Natural killer cell (primary cell): ENCODE measurements at regions not wholly inside any gene's neighbourhood (a gene's known extent, or its start where the extent isn't known, plus 50 kb on each side); places are given as distances from the start of the nearest gene placed in this dataset.

Source experiments
- ATAC-seq, 3 donors: fragments of 150-1000 bp in 2 of 3; fragments of 200-7000 bp in 1 of 3; cut with Tn5 transposase; 1 replicate in 1 of 3; 2 replicates in 2 of 3; pipeline ENCODE4 v1.10.0; 2021; ENCODE audit warnings: mild to moderate bottlenecking in 2 of 3, moderate library complexity in 2 of 3
- DNase-seq, 2 donors: peaks; one replicate each; pipeline versions ENCODE4 v3.0.0 to v3.0.0-alpha.2; 2013 to 2021; ENCODE audit warnings: mixed read lengths in 1 of 2
- H3K27ac ChIP-seq: one replicate; pipeline ENCODE4 v1.5.1; 2013; ENCODE audit warnings: mild to moderate bottlenecking, low read length
- H3K27me3 ChIP-seq: one replicate; pipeline ENCODE4 v1.6.1; 2013; ENCODE audit warnings: low read length; ENCODE audit not compliant: control insufficient read depth, insufficient read depth
- H3K36me3 ChIP-seq: one replicate; pipeline ENCODE4 v1.6.1; 2013; ENCODE audit warnings: low read length; ENCODE audit not compliant: control insufficient read depth, insufficient read depth
- H3K4me1 ChIP-seq: one replicate; pipeline ENCODE4 v1.6.1; 2013; ENCODE audit warnings: low read length; ENCODE audit not compliant: control insufficient read depth, insufficient read depth
- H3K4me3 ChIP-seq: one replicate; pipeline ENCODE4 v1.5.1; 2013; ENCODE audit warnings: low read length
- H3K9me3 ChIP-seq: one replicate; pipeline ENCODE4 v1.6.1; 2013; ENCODE audit warnings: low read length; ENCODE audit not compliant: control insufficient read depth, insufficient read depth
- H3K27ac Mint-ChIP-seq, 2 donors: one replicate each; pipeline ENCODE4 v1.8.0; 2022; ENCODE audit warnings: mild to moderate bottlenecking in 2 of 2, mixed read lengths in 2 of 2, moderate library complexity in 1 of 2
- H3K27me3 Mint-ChIP-seq, 2 donors: one replicate each; pipeline ENCODE4 v1.8.0; 2022; ENCODE audit warnings: low read depth in 2 of 2, mixed read lengths in 2 of 2
- H3K36me3 Mint-ChIP-seq: one replicate; pipeline ENCODE4 v1.8.0; 2022; ENCODE audit warnings: mixed read lengths
- H3K4me1 Mint-ChIP-seq, 2 donors: one replicate each; pipeline ENCODE4 v1.8.0; 2022; ENCODE audit warnings: mixed read lengths in 2 of 2
- H3K4me3 Mint-ChIP-seq: one replicate; pipeline ENCODE4 v1.8.0; 2022; ENCODE audit warnings: mild to moderate bottlenecking, moderate library complexity, mixed read lengths
- H3K9me3 Mint-ChIP-seq, 2 donors: one replicate each; pipeline ENCODE4 v1.8.0; 2022; ENCODE audit warnings: mixed read lengths in 2 of 2
- WGBS: methylation state at CpG from one replicate; pipeline ENCODE4 v1.1.7; 2013; ENCODE audit warnings: missing lambda C conversion rate; ENCODE audit not compliant: insufficient coverage; 5-methylcytosine and 5-hydroxymethylcytosine counted together
- intact Hi-C: fragments of 100-400 bp; cut with micrococcal nuclease; formaldehyde crosslinking; loops from one replicate; pipeline ENCODE4 v1.14.2; 2022
- TF ChIP-seq, protein P1 (sequence below): fragments of 200-600 bp; IDR thresholded peaks from one replicate; pipeline ENCODE4 v1.8.0; 2022; ENCODE audit warnings: antibody characterized with exemption

DNA sequence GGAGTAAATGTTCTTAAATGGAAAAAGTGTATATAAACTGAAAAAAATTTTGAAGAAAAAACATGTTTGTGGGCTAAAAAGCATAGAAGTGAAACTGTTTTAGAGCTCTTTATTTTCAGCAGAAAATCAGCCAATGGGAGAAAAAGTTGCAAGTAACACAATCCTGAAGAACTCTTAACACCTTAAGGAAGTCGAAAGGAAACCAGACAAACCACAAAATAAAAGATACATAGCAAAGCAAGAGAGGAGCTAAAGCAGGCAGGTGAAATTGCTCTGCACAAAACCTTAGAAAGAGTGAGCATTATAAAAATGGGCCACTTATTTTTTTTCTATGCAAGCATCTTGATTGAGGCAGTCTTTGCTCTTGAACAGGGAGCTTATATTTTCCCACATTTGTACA is 300.5 kb downstream of the RAP2B start:
- Histone ChIP-seq H3K4me3 (no peak overlapping the region), H3K4me1 (no peaks in the 10 kb centered on the region), H3K9me3 (no peaks in the 10 kb centered on the region), H3K36me3 (no peaks in the 10 kb centered on the region), H3K27me3 (no peaks in the 10 kb centered on the region), H3K27ac (no peak overlapping the region)
- Mint-ChIP-seq H3K9me3 (no peaks in the 10 kb centered on the region), H3K27ac (no peak overlapping the region), H3K36me3 (no peaks in the 10 kb centered on the region), H3K27me3 (peaks cover 0 to 6% of the 10 kb centered on the region in 2 donors), H3K4me3 (no peak overlapping the region), H3K4me1 (peaks cover 6% of the 10 kb centered on the region in 2 donors)
- ATAC-seq, result no peak
- 20% methylated on average over 1 of the region's 1 CpG for WGBS
- peak in 1 of 2 donors; percentile 48 for DNase-seq
- TF ChIP-seq, protein P1, sequence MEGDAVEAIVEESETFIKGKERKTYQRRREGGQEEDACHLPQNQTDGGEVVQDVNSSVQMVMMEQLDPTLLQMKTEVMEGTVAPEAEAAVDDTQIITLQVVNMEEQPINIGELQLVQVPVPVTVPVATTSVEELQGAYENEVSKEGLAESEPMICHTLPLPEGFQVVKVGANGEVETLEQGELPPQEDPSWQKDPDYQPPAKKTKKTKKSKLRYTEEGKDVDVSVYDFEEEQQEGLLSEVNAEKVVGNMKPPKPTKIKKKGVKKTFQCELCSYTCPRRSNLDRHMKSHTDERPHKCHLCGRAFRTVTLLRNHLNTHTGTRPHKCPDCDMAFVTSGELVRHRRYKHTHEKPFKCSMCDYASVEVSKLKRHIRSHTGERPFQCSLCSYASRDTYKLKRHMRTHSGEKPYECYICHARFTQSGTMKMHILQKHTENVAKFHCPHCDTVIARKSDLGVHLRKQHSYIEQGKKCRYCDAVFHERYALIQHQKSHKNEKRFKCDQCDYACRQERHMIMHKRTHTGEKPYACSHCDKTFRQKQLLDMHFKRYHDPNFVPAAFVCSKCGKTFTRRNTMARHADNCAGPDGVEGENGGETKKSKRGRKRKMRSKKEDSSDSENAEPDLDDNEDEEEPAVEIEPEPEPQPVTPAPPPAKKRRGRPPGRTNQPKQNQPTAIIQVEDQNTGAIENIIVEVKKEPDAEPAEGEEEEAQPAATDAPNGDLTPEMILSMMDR, result no peak
- intact Hi-C loops, result no loop called here

DNA sequence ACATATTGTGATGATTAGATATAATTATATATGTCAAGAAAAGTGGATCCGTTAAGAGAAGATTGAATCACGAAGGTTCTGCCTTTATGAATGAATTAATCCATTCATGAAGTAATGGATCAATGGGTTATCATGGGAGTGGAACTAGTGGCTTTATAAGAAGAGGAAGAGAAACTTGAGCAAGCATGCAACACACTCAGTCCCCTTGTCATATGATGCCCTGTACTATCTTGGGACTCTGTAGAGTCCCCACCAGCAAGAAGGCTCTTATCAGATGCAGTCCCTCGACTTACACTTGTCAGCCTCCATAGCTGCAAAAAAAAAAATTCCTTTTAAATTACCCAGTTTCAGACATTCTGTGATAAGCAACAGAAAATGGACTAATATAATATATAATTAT is 301.9 kb downstream of the RAP2B start:
- Mint-ChIP-seq H3K36me3 (no peaks in the 10 kb centered on the region), H3K4me3 (no peak overlapping the region), H3K27me3 (no peaks in the 10 kb centered on the region), H3K9me3 (no peaks in the 10 kb centered on the region), H3K4me1 (peaks cover 6% of the 10 kb centered on the region in 2 donors), H3K27ac (no peak overlapping the region)
- H3K4me1 ChIP-seq, result no peaks in the 10 kb centered on the region
- H3K27ac ChIP-seq, result no peak overlapping the region
- WGBS, result 84% methylated on average over 3 of the region's 3 CpGs
- H3K9me3 ChIP-seq, result no peaks in the 10 kb centered on the region
- DNase-seq (no peak), ATAC-seq (no peak)
- no peaks in the 10 kb centered on the region for H3K36me3 ChIP-seq
- intact Hi-C loops, result no loop called here
- no peak overlapping the region for H3K4me3 ChIP-seq
- no peaks in the 10 kb centered on the region for H3K27me3 ChIP-seq
- TF ChIP-seq, protein P1, result no peak

DNA sequence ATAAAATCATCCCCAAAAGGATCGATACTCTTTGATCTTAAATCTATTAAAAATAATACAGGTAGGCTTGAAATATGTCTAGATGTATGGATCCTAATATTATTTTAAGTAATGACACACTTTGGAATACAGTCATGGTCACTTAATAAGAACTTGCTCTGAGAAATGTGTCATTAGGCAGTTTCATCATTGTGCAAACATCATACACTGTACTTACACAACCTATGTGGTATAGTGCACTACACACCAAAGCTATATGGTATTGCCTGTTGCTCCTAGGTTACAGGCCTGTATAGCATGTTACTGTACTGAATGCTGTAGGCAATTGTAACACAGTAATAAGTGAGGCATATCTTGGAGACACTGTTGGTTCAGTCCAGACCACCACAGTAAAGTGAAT is 307.1 kb downstream of the RAP2B start:
- Mint-ChIP-seq H3K4me3 (no peak overlapping the region), H3K9me3 (no peaks in the 10 kb centered on the region), H3K27ac (no peak overlapping the region), H3K36me3 (no peaks in the 10 kb centered on the region), H3K27me3 (peaks cover 0 to under 1% of the 10 kb centered on the region in 2 donors), H3K4me1 (no peaks in the 10 kb centered on the region)
- WGBS, result no CpG with 5 or more reads among the region's 1 CpG
- intact Hi-C loops, result no loop called here
- Histone ChIP-seq H3K9me3 (no peaks in the 10 kb centered on the region), H3K36me3 (no peaks in the 10 kb centered on the region), H3K4me3 (no peak overlapping the region), H3K4me1 (no peaks in the 10 kb centered on the region), H3K27me3 (no peaks in the 10 kb centered on the region), H3K27ac (no peak overlapping the region)
- DNase-seq (no peak), ATAC-seq (no peak)
- TF ChIP-seq, protein P1, result no peak

DNA sequence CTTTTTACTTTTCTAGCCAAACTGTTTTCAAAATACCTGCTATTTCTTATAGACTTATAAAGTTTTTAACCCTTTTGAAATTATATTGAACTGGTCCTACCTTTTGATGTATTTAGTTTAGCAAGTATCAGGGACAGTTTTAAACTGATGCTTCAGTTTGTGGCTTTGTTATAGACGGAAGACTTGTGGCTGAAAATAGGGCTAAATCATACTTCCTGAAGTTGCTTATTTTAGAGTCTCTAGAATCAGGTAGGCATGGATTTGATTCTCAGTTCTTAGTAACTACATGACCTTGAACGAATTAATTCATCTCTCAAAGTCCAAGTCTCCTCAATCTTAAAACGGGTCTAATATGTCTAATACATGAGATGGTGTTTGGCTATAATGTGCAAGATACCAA is 322.8 kb downstream of the RAP2B start:
- no peak overlapping the region for H3K27ac Mint-ChIP-seq
- no peaks in the 10 kb centered on the region for H3K27me3 ChIP-seq
- 13% methylated on average over 1 of the region's 3 CpGs for WGBS
- no peak overlapping the region for H3K27ac ChIP-seq
- ATAC-seq (no peak), DNase-seq (no peak)
- no peaks in the 10 kb centered on the region for H3K36me3 Mint-ChIP-seq
- peaks cover 6 to 21% of the 10 kb centered on the region in 2 donors for H3K4me1 Mint-ChIP-seq
- H3K9me3 Mint-ChIP-seq, result no peaks in the 10 kb centered on the region
- no peaks in the 10 kb centered on the region for H3K9me3 ChIP-seq
- H3K36me3 ChIP-seq, result no peaks in the 10 kb centered on the region
- H3K4me1 ChIP-seq, result no peaks in the 10 kb centered on the region
- TF ChIP-seq, protein P1, result no peak
- H3K4me3 ChIP-seq, result no peak overlapping the region
- intact Hi-C loops, result no loop called here
- peaks cover 0 to 4% of the 10 kb centered on the region in 2 donors for H3K27me3 Mint-ChIP-seq
- H3K4me3 Mint-ChIP-seq, result no peak overlapping the region
